ENCODE measurements at regions not wholly inside any gene's neighbourhood (a gene's known extent, or its start where the extent isn't known, plus 50 kb on each side); places are given as distances from the start of the nearest gene placed in this dataset.

DNA sequence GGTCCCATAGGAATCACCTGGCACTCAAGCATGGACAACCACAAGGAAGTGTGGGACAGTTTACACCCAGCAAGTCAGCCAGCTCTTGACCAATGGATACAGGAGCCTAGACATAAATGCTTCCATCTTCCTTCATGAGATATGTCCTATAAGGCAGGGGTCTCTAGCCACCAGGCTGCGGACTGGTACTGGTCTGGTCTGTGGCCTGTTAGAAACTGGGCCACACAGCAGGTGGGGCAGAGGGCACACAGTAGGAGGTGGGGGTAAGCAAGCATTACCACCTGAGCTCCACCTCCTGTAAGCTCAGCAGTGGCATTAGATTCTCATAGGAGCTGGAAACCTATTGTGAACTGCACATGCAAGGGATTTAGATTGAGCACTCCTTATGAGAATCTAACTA is 437.1 kb downstream of the CD109 start:
- H3K4me1 ChIP-seq (ENCODE audit: control insufficient read depth in 2 of 3, insufficient read depth in 2 of 3, low read depth in 1 of 3, low read length in 3 of 3): no peaks in the 10 kb centered on the region
- no peaks in the 10 kb centered on the region for H3K27me3 ChIP-seq (ENCODE audit: control insufficient read depth, insufficient read depth, low read length)
- DNase-seq: peak in 1 of 5 donors; percentile 21
- no peaks in the 10 kb centered on the region for H3K36me3 ChIP-seq (ENCODE audit: control insufficient read depth in 2 of 3, insufficient read depth in 3 of 3, low read length in 3 of 3)
- H3K9ac ChIP-seq (ENCODE audit: low read length in 3 of 3): no peak overlapping the region
- intact Hi-C loops (cut with DNase I): no loop called here
- FAIRE-seq: no peak
- no peaks in the 10 kb centered on the region for H3K9me3 ChIP-seq (ENCODE audit: control insufficient read depth in 2 of 3, insufficient read depth in 1 of 3, low read length in 3 of 3)
- H3K27ac ChIP-seq (ENCODE audit: low read depth in 2 of 2, low read length in 2 of 2): no peak overlapping the region
- no peak for TF ChIP-seq CTCF (IDR thresholded peaks at IDR 0.05; ENCODE audit: borderline replicate concordance, extremely low read depth, insufficient read depth)
- H3K4me3 ChIP-seq (ENCODE audit: low read length in 3 of 3): no peak overlapping the region

- FAIRE-seq: no peak
Measured at GRCh38 chr6:74130641-74131040, 434.6 kb downstream of the CD109 start.

DNA sequence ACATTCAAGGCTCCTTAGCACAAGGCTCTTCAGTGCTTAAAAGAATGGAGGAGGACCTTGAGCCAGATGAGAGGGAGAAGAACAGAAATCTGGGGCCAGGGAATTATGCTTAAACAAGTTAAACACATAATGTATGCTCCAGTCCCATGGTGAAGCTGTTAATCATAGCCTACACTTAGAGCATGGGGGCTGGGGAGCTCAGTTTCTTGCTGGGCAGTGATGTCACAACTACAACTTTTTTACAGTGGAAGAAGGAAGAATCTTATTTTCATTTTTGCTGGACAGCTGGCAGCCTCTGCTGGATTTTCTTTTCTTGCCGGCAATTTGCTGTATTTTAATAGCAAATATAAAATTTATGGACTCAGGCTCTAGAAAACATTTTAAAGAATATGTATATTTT is 432.5 kb downstream of the CD109 start:
- Histone ChIP-seq H3K4me1 (ENCODE audit: control insufficient read depth in 2 of 3, insufficient read depth in 2 of 3, low read depth in 1 of 3, low read length in 3 of 3) (no peaks in the 10 kb centered on the region), H3K9ac (ENCODE audit: low read length in 3 of 3) (no peak overlapping the region), H3K9me3 (ENCODE audit: control insufficient read depth in 2 of 3, insufficient read depth in 1 of 3, low read length in 3 of 3) (no peaks in the 10 kb centered on the region), H3K27me3 (ENCODE audit: control insufficient read depth, insufficient read depth, low read length) (no peaks in the 10 kb centered on the region), H3K36me3 (ENCODE audit: control insufficient read depth in 2 of 3, insufficient read depth in 3 of 3, low read length in 3 of 3) (no peaks in the 10 kb centered on the region), H3K4me3 (ENCODE audit: low read length in 3 of 3) (no peak overlapping the region), H3K27ac (ENCODE audit: low read depth in 2 of 2, low read length in 2 of 2) (no peak overlapping the region)
- TF ChIP-seq CTCF (IDR thresholded peaks at IDR 0.05; ENCODE audit: borderline replicate concordance, extremely low read depth, insufficient read depth): no peak
- FAIRE-seq: no peak
- DNase-seq: peak in 1 of 5 donors; percentile 37
- intact Hi-C loops (cut with DNase I): no loop called here

More at GRCh38 chr6:74130641-74131040, 434.6 kb downstream of the CD109 start:
- no peaks in the 10 kb centered on the region for H3K9me3 ChIP-seq (ENCODE audit: control insufficient read depth in 2 of 3, insufficient read depth in 1 of 3, low read length in 3 of 3)
- H3K27ac ChIP-seq (ENCODE audit: low read depth in 2 of 2, low read length in 2 of 2): no peak overlapping the region
- no peak overlapping the region for H3K9ac ChIP-seq (ENCODE audit: low read length in 3 of 3)
- H3K4me3 ChIP-seq (ENCODE audit: low read length in 3 of 3): no peak overlapping the region
- H3K4me1 ChIP-seq (ENCODE audit: control insufficient read depth in 2 of 3, insufficient read depth in 2 of 3, low read depth in 1 of 3, low read length in 3 of 3): no peaks in the 10 kb centered on the region
- TF ChIP-seq CTCF (IDR thresholded peaks at IDR 0.05; ENCODE audit: borderline replicate concordance, extremely low read depth, insufficient read depth): no peak
- no peaks in the 10 kb centered on the region for H3K27me3 ChIP-seq (ENCODE audit: control insufficient read depth, insufficient read depth, low read length)
- H3K36me3 ChIP-seq (ENCODE audit: control insufficient read depth in 2 of 3, insufficient read depth in 3 of 3, low read length in 3 of 3): no peaks in the 10 kb centered on the region
- intact Hi-C loops (cut with DNase I): no loop called here
- DNase-seq: no peak

- intact Hi-C loops (cut with DNase I): no loop called here
- DNase-seq: no peak
- no peak for TF ChIP-seq CTCF (IDR thresholded peaks at IDR 0.05; ENCODE audit: borderline replicate concordance, extremely low read depth, insufficient read depth)
- no peaks in the 10 kb centered on the region for H3K4me1 ChIP-seq (ENCODE audit: control insufficient read depth in 2 of 3, insufficient read depth in 2 of 3, low read depth in 1 of 3, low read length in 3 of 3)
- no peak overlapping the region for H3K4me3 ChIP-seq (ENCODE audit: low read length in 3 of 3)
- H3K27me3 ChIP-seq (ENCODE audit: control insufficient read depth, insufficient read depth, low read length): no peaks in the 10 kb centered on the region
- no peak overlapping the region for H3K9ac ChIP-seq (ENCODE audit: low read length in 3 of 3)
- no peak overlapping the region for H3K27ac ChIP-seq (ENCODE audit: low read depth in 2 of 2, low read length in 2 of 2)
- no peaks in the 10 kb centered on the region for H3K36me3 ChIP-seq (ENCODE audit: control insufficient read depth in 2 of 3, insufficient read depth in 3 of 3, low read length in 3 of 3)
- H3K9me3 ChIP-seq (ENCODE audit: control insufficient read depth in 2 of 3, insufficient read depth in 1 of 3, low read length in 3 of 3): no peaks in the 10 kb centered on the region
- no peak for FAIRE-seq
Measured at GRCh38 chr6:74117113-74117512, 421.1 kb downstream of the CD109 start.
